Gastroesophageal sphincter (tissue), 3 donors: ENCODE measurements at regions not wholly inside any gene's neighbourhood (a gene's known extent, or its start where the extent isn't known, plus 50 kb on each side); places are given as distances from the start of the nearest gene placed in this dataset.

Experiments used
- CTCF ChIP-seq, 4 experiments: fragments of 200-600 bp in 2 of 4; fragments of 450-650 bp in 2 of 4; sonication (generic) in 1 of 4; IDR thresholded peaks; one replicate each; pipeline ENCODE4 v1.5.1; 2017 to 2019; ENCODE audit warnings: antibody characterized with exemption in 4 of 4, mild to moderate bottlenecking in 2 of 4, moderate library complexity in 2 of 4
- EP300 ChIP-seq: sonication (generic); formaldehyde crosslinking; IDR thresholded peaks from one replicate; pipeline ENCODE4 v1.6.1; 2017; ENCODE audit warnings: antibody characterized with exemption, mild to moderate bottlenecking
- POLR2A ChIP-seq, 2 donors: fragments of 450-650 bp; IDR thresholded peaks; one replicate each; pipeline ENCODE4 v1.6.1; 2017; ENCODE audit warnings: antibody characterized with exemption in 2 of 2, mild to moderate bottlenecking in 2 of 2, moderate library complexity in 1 of 2
- POLR2AphosphoS5 ChIP-seq: sonication (generic); formaldehyde crosslinking; IDR thresholded peaks from one replicate; pipeline ENCODE4 v1.6.1; 2017; ENCODE audit warnings: antibody characterized with exemption

- no peak for TF ChIP-seq CTCF (IDR thresholded peaks at IDR 0.05)
- TF ChIP-seq EP300, result no peak
- TF ChIP-seq POLR2A (IDR thresholded peaks at IDR 0.05), result no peak
- TF ChIP-seq POLR2AphosphoS5, result no peak
Measured at GRCh38 chr11:71356904-71357303, 91.3 kb downstream of the DHCR7 start.
